ENCODE measurements at regions not wholly inside any gene's neighbourhood (a gene's known extent, or its start where the extent isn't known, plus 50 kb on each side); places are given as distances from the start of the nearest gene placed in this dataset.

GRCh38 chr2:163906410-163906809 is 170.6 kb upstream of the FIGN start (continued):
- TF ChIP-seq ZNF747 (tag by site-specific recombination; IDR thresholded peaks at IDR 0.05): no peak
- TF ChIP-seq SP2 (tag by site-specific recombination; IDR thresholded peaks at IDR 0.05): no peak
- TF ChIP-seq ZIC2 (tag by site-specific recombination; IDR thresholded peaks at IDR 0.05): no peak
- TF ChIP-seq ZBTB21 (tag by site-specific recombination; IDR thresholded peaks at IDR 0.05): no peak
- TF ChIP-seq ZBTB7A (tag by site-specific recombination; IDR thresholded peaks at IDR 0.05; ENCODE audit: low read depth): no peak
- no peak for TF ChIP-seq OVOL3 (tag by site-specific recombination; IDR thresholded peaks at IDR 0.05)

- Histone ChIP-seq H3K4me3 (ENCODE audit: low read depth, low read length) (no peak overlapping the region), H3K4me1 (ENCODE audit: control insufficient read depth, insufficient read depth, low read length) (no peaks in the 10 kb centered on the region), H3K9me3 (ENCODE audit: control insufficient read depth, insufficient read depth, low read depth, low read length) (no peaks in the 10 kb centered on the region), H3K36me3 (ENCODE audit: control insufficient read depth in 2 of 2, insufficient read depth in 1 of 2, low read length in 2 of 2) (no peaks in the 10 kb centered on the region), H3K27ac (ENCODE audit: extremely low read depth, low read depth, low read length) (no peak overlapping the region)
- TF ChIP-seq ZNF596 (tag by site-specific recombination; IDR thresholded peaks at IDR 0.05): no peak
- TF ChIP-seq ZFHX2 (tag by site-specific recombination; conservative IDR thresholded peaks at IDR 0.05): no peak
- no peak for TF ChIP-seq ZNF473 (tag by site-specific recombination; IDR thresholded peaks at IDR 0.05)
- no peak for TF ChIP-seq ZSCAN4 (tag by site-specific recombination; IDR thresholded peaks at IDR 0.05)
- no peak for TF ChIP-seq SP7 (tag by site-specific recombination; IDR thresholded peaks at IDR 0.05)
- TF ChIP-seq ZNF837 (tag by site-specific recombination; IDR thresholded peaks at IDR 0.05): no peak
- no peak for TF ChIP-seq ZNF777 (tag by site-specific recombination; IDR thresholded peaks at IDR 0.05; ENCODE audit: borderline replicate concordance)
- TF ChIP-seq ZNF18 (tag by site-specific recombination; IDR thresholded peaks at IDR 0.05): no peak
- no peak for TF ChIP-seq REST (tag by site-specific recombination; IDR thresholded peaks at IDR 0.05)
- no peak for TF ChIP-seq ZBTB26 (tag by site-specific recombination; optimal IDR thresholded peaks at IDR 0.05)
- no peak for TF ChIP-seq ZNF621 (tag by site-specific recombination; IDR thresholded peaks at IDR 0.05)
- no peak for TF ChIP-seq IKZF3 (tag by site-specific recombination; IDR thresholded peaks at IDR 0.05)
- TF ChIP-seq SALL2 (tag by site-specific recombination; IDR thresholded peaks at IDR 0.05; ENCODE audit: borderline replicate concordance): no peak
- TF ChIP-seq HOXC10 (CRISPR knock-in tag; IDR thresholded peaks at IDR 0.05): no peak
- no peak for TF ChIP-seq GLI2 (tag by site-specific recombination; IDR thresholded peaks at IDR 0.05; ENCODE audit: borderline replicate concordance, low read depth)
- no peak for TF ChIP-seq ZNF391 (tag by site-specific recombination; IDR thresholded peaks at IDR 0.05; ENCODE audit: borderline replicate concordance, low read depth)
- TF ChIP-seq ZNF2 (tag by site-specific recombination; IDR thresholded peaks at IDR 0.05): no peak
- no peak for TF ChIP-seq HIC1 (tag by site-specific recombination; IDR thresholded peaks at IDR 0.05)
- ChIA-PET CTCF (interaction anchor here (1.0 kb wide), 1 partner anchor 19 kb away, joined by 4 read pairs; no protein-coding TSS in a partner anchor), POLR2A (no interaction called here)
These were observed 162.0 kb upstream of the FIGN start for GRCh38 chr2:163897799-163898198.

Data from HEK293 (cell line).